Right cardiac atrium (tissue), 5 donors: ENCODE measurements at regions not wholly inside any gene's neighbourhood (a gene's known extent, or its start where the extent isn't known, plus 50 kb on each side); places are given as distances from the start of the nearest gene placed in this dataset.

Source experiments
- ATAC-seq, 2 donors: fragments of 200-7000 bp; cut with Tn5 transposase; one replicate each; pipeline versions ENCODE4 v1.8.0 to v1.9.1; 2020; ENCODE audit warnings: moderate library complexity in 2 of 2, mild to moderate bottlenecking in 1 of 2
- DNase-seq, 3 donors: peaks; one replicate each; pipeline ENCODE4 v3.0.0-alpha.2; 2020
- H3K27ac ChIP-seq: one replicate; pipeline ENCODE4 v1.5.1; 2013; ENCODE audit warnings: mild to moderate bottlenecking, low read length, control low read depth, moderate library complexity
- H3K27me3 ChIP-seq: one replicate; pipeline ENCODE4 v1.6.1; 2013; ENCODE audit not compliant: control insufficient read depth, insufficient read depth
- H3K4me1 ChIP-seq: one replicate; pipeline ENCODE4 v1.6.1; 2013; ENCODE audit warnings: low read length; ENCODE audit not compliant: control insufficient read depth, insufficient read depth
- H3K4me3 ChIP-seq: one replicate; pipeline ENCODE4 v1.5.1; 2013; ENCODE audit warnings: low read length, control low read depth
- H3K9me3 ChIP-seq: one replicate; pipeline ENCODE4 v1.6.1; 2013; ENCODE audit warnings: low read length; ENCODE audit not compliant: control insufficient read depth
- WGBS: extraction: QIAGEN DNeasy Blood & Tissue Kit; methylation state at CpG from one replicate; pipeline ENCODE4 v1.1.7; 2013; 5-methylcytosine and 5-hydroxymethylcytosine counted together
- intact Hi-C, 4 donors: fragments of 100-400 bp; cut with DNase I; formaldehyde crosslinking; loops; one replicate each; pipeline versions ENCODE4 v1.11.0 to v1.14.0; 2022 to 2023
- donor health status: healthy with polysubstance abuse.
- donor health status: DM: no; HTN: yes; CAD: no.
- donor health status: DM: no; HTN: no; CAD: no.
- donor health status: DM: no; HTN: yes; CAD: no; lungs with severe emphysema.
- donor health status: DM: yes; HTN: yes; CAD: no.

DNA sequence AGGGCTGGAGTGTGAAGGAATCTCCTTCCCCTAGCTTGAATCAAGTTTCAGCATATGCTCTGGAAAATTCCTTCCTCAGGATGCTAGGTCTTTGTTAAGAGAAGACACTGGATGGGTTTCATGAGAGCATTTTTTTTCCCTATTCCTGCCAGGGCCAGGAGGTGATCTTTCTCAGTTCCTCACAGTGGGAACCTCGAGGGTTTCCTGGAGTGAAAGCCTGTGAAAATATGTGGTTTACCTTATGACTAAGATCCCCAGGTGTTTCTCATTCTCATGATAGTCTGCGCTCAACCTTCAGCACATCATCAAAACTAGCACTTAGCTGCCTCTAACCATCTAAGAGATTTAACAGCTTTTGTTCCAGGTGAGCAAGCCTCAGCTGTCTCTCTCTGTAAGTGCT lies 985.3 kb upstream of the FAT3 start:
- 69% methylated on average over 2 of the region's 2 CpGs for WGBS
- Histone ChIP-seq H3K27me3 (no peaks in the 10 kb centered on the region), H3K9me3 (no peaks in the 10 kb centered on the region), H3K4me1 (no peaks in the 10 kb centered on the region), H3K27ac (no peak overlapping the region), H3K4me3 (no peak overlapping the region)
- DNase-seq (no peak), ATAC-seq (no peak)
- intact Hi-C loops: no loop called here

DNA sequence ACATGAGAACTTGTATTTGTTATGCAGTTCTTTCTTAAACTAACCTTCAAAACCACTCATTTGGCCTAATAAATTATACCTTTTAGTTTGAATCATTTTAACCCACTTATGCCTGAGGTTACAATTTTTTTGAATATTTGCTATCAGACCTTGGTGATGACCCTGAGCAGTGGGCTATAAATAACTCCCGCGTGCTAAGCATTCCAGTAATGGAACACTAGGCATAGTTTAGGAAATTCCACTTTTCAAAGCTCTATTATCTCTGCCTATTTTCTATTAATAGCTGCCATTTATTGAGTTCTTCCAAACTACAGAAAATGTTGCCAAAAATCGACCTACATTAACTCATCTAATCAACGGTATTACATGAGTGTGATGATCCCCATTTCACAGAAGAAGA lies 993.4 kb upstream of the FAT3 start:
- Histone ChIP-seq H3K27ac (no peak overlapping the region), H3K9me3 (no peaks in the 10 kb centered on the region), H3K27me3 (no peaks in the 10 kb centered on the region), H3K4me3 (no peak overlapping the region), H3K4me1 (no peaks in the 10 kb centered on the region)
- intact Hi-C loops: no loop called here
- WGBS: 23% methylated on average over 4 of the region's 4 CpGs
- peak in 1 of 3 donors; percentile 6 for DNase-seq
- peak; percentile 61 to 69 for ATAC-seq

DNA sequence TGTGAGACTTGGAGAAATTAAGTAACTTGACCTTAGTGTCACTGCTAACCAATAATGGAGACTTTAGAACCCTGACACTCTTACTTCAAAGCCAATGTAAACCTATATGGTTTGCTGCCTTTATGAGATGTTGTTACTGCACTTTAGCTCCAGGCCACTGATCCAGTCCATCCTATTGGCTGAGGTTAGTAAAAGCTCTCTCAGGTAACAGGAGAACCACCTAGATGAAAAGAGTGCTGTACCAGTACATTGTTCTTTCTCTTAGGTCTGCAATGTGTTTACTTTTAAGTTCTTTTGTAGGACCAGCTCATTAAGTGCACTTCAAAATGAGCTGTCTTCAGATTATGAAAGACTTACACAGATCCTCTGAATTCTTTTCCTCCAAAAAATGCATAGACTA lies 994.0 kb upstream of the FAT3 start:
- no peak for ATAC-seq
- H3K27ac ChIP-seq: peak overlapping the region; percentile 10

DNA sequence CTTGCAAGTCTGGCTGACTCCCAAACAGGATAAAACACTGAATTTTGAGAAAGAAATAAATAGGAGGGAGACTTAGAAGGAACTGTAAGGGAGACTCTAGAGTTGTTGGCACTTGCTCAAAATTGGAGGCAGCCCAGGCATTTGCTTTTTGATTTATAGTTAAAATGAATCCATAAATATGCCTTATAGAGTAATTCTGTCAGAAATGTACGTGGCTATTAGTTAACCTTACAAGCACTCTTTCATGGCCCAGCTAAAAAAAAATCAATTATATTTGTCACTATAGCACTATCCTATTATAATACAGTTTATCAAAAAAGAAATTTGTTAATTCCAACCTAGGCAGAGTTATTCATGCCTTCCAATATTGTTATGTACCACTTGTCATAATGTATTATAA lies 1000.0 kb upstream of the CHORDC1 start:
- no peak for ATAC-seq
- H3K4me3 ChIP-seq: no peak overlapping the region
- DNase-seq: no peak
- no peaks in the 10 kb centered on the region for H3K9me3 ChIP-seq
- intact Hi-C loops: no loop called here
- no peaks in the 10 kb centered on the region for H3K27me3 ChIP-seq
- 33% methylated on average over 1 of the region's 1 CpG for WGBS
- H3K27ac ChIP-seq: no peak overlapping the region
- H3K4me1 ChIP-seq: peaks cover 1% of the 10 kb centered on the region

More for the DNA sequence above, 994.0 kb upstream of the FAT3 start:
- intact Hi-C loops: no loop called here
- DNase-seq: no peak
- Histone ChIP-seq H3K27me3 (no peaks in the 10 kb centered on the region), H3K4me3 (no peak overlapping the region), H3K9me3 (no peaks in the 10 kb centered on the region), H3K4me1 (no peaks in the 10 kb centered on the region)

DNA sequence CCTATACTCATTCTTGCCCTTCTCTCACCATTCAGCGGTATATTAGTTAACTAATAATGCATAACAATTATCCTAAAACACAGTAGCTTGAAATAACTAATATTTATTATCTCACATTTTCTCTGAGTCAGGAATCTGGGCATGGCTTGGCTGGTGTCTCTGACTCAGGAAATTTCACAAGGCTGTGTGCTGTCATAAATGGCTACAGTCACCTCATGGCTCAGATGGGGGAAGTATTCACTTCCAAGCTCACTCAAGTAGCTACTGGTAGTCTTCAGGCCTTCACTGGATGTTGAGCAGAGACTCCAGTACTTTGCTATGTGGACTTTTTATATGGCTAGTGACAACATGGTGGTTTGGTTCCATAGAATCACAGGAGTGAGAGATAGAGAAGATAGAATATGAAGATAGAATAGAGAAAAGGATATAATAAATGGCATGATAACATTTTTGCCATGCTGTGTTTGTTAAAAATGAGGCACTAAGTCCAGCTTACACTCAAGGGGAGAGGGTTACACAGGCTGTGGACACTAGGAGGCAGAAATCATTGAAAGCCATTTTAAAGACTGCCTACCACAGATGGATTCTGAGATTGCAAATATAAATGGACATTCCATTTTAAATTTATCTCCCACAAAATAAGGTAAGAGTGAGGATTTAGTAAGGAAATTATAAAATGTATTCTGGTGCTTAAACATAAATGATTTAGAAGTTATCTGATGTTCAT lies 997.8 kb upstream of the CHORDC1 start:
- Histone ChIP-seq H3K27ac (no peak overlapping the region), H3K4me3 (no peak overlapping the region), H3K4me1 (peaks cover 1% of the 10 kb centered on the region), H3K9me3 (no peaks in the 10 kb centered on the region), H3K27me3 (no peaks in the 10 kb centered on the region)
- DNase-seq (no peak), ATAC-seq (peak in 1 of 2 donors; percentile 47)
- 0% methylated on average over 1 of the region's 1 CpG for WGBS
- intact Hi-C loops: no loop called here

DNA sequence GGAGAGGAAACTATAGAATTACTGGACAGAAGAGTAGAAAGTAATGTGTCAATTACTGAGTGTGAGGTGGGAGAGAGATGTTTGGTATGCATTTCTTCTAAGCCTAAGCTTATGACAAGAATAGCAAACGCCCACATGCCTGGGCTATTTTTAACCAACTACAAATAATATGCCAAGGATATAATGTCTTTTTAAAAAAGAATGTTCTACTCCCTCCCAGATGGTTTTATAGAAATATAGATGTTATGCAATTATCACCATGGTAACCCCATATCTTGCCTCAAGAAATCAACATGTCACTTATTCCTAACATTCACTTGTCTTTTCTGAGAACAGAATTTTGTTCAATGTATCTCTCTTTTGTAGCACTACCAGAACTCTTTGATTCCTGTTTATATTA lies 996.7 kb upstream of the CHORDC1 start:
- WGBS: 14% methylated on average over 1 of the region's 1 CpG
- no peak overlapping the region for H3K4me3 ChIP-seq
- H3K4me1 ChIP-seq: peaks cover 1% of the 10 kb centered on the region
- peak; percentile 31 to 56 for ATAC-seq
- H3K27ac ChIP-seq: no peak overlapping the region
- DNase-seq: no peak
- H3K27me3 ChIP-seq: no peaks in the 10 kb centered on the region
- intact Hi-C loops: no loop called here
- H3K9me3 ChIP-seq: no peaks in the 10 kb centered on the region

DNA sequence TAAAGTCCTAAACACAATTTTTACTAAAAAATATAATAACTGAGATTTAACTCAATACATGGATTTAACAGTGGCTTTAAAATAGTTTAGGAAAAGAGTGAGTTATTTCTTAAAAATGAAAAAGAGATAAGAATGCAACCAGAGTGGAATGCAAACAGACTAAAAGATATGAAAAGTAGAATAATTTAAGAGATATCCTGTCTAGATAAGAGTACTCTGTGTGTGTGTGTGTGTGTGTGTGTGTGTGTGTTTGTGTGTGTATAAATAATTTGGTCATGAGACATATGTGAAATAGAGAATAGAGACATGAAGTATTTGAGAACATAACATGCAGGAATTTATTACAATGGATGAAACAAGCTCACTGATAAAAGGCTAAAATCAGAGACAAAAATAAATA lies 986.9 kb upstream of the CHORDC1 start:
- Histone ChIP-seq H3K27me3 (no peaks in the 10 kb centered on the region), H3K9me3 (no peaks in the 10 kb centered on the region), H3K4me1 (no peaks in the 10 kb centered on the region), H3K27ac (no peak overlapping the region), H3K4me3 (no peak overlapping the region)
- no peak for DNase-seq
- intact Hi-C loops: no loop called here
- ATAC-seq: no peak

DNA sequence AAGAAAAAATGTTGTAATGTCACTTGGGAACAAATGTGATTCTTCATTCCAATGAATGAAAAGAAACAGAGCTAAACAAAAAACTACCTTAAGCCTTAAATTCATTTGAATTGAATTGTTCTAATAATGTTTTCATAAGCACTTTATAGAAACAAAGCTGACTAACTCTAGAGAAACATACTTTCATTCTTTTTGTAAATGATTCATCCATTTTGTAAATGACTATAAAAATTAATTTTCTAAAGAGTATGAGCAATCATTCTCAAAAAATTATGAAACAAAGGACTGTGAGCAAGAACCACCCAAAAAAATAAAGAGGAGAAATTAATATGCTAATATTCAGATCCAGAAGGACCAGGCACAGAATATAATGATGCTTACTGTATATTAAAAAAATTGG lies 986.5 kb upstream of the CHORDC1 start:
- no peaks in the 10 kb centered on the region for H3K9me3 ChIP-seq
- no peaks in the 10 kb centered on the region for H3K4me1 ChIP-seq
- H3K4me3 ChIP-seq: no peak overlapping the region
- DNase-seq (no peak), ATAC-seq (no peak)
- no peaks in the 10 kb centered on the region for H3K27me3 ChIP-seq
- no peak overlapping the region for H3K27ac ChIP-seq
- intact Hi-C loops: no loop called here

DNA sequence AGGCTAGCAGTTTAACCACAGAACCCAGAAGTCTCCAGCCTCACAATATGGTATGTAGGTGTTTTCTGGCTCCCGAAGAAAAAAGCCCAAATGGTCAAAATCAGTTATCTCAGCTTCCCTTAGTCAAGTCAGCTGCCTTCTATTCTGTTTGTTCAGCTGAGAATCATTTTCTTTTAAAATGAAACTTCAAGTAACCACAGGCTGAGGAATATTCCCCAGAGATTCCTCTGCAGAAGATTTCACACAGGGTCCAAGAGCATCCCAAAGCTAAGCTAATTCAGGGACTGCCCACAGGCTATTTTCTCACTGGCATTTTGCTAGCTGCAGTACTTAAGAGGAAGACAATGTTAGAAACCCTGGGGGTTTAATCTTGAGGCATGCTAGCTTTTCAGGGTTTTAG lies 977.0 kb upstream of the CHORDC1 start:
- Histone ChIP-seq H3K27ac (no peak overlapping the region), H3K4me3 (no peak overlapping the region), H3K27me3 (no peaks in the 10 kb centered on the region), H3K4me1 (no peaks in the 10 kb centered on the region), H3K9me3 (no peaks in the 10 kb centered on the region)
- intact Hi-C loops: no loop called here
- ATAC-seq: no peak
- 68% methylated on average over 1 of the region's 1 CpG for WGBS
- no peak for DNase-seq

DNA sequence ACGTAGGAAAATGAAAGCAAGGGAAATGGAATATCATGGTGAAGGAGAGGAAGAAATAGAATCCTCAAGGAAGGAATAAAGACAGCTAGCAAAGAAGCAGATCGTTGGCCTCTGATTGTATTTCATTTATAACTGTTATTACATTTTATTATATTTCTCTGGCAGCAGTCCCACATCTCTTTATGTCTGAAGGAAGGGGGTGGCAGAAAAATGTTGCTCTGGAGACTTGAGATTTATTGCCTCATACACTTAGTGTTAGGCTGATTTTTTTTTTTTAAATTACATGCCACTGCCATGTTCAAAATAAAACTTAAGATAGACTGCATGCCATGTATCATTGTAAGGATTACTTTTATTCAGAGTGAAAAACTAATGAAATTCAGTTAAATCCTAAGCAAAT lies 971.7 kb upstream of the CHORDC1 start:
- intact Hi-C loops: no loop called here
- Histone ChIP-seq H3K4me3 (no peak overlapping the region), H3K4me1 (no peaks in the 10 kb centered on the region), H3K27me3 (no peaks in the 10 kb centered on the region), H3K9me3 (no peaks in the 10 kb centered on the region), H3K27ac (no peak overlapping the region)
- DNase-seq (no peak), ATAC-seq (no peak)
- WGBS: 42% methylated on average over 2 of the region's 2 CpGs

DNA sequence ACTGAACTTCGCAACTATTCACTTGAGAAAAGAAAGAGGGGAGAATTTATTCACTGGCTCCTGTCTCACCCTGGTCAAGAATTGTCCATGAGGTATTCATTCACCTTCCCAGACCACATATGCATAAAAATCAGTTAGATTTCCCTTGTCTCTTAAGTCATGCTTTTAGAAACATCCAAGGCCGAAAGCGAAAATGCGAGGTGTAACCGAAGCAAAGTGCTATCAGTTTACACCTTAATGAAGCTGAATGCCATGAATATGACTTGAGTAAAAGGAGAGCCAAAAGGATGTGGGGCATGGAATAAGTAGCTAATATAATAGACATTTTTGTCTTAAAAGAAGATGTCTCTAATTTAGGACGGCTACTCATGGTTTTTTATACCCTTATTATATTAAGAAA lies 965.6 kb upstream of the CHORDC1 start:
- intact Hi-C loops: no loop called here
- ATAC-seq (no peak), DNase-seq (no peak)
- H3K27me3 ChIP-seq: no peaks in the 10 kb centered on the region
- no peak overlapping the region for H3K4me3 ChIP-seq
- H3K4me1 ChIP-seq: no peaks in the 10 kb centered on the region
- 90% methylated on average over 6 of the region's 6 CpGs for WGBS
- H3K27ac ChIP-seq: no peak overlapping the region
- H3K9me3 ChIP-seq: no peaks in the 10 kb centered on the region

DNA sequence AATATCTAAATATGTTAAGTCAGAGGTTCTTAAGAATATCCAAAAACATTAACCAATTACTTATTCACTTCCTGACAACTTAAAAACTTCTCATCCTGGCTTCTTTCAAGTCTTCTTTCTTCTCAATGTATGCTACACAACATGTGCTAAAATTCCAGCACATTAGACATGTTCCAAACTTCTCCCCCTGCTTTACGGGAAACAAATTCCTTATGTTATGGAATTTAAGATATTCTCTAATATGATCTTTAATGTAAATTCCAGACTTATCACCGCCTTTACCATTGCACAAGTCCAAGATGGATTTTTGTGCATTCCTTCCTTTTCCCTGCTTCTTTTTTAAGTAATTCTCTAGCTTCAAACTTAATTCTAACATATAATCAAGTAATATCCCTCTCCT lies 964.5 kb upstream of the CHORDC1 start:
- H3K4me1 ChIP-seq: no peaks in the 10 kb centered on the region
- H3K27ac ChIP-seq: no peak overlapping the region
- WGBS: 62% methylated on average over 2 of the region's 2 CpGs
- no peak overlapping the region for H3K4me3 ChIP-seq
- no peaks in the 10 kb centered on the region for H3K9me3 ChIP-seq
- intact Hi-C loops: no loop called here
- DNase-seq (no peak), ATAC-seq (no peak)
- H3K27me3 ChIP-seq: no peaks in the 10 kb centered on the region
